UCSD-AML1 (cell line): ENCODE measurements at regions not wholly inside any gene's neighbourhood (a gene's known extent, or its start where the extent isn't known, plus 50 kb on each side); places are given as distances from the start of the nearest gene placed in this dataset.

Experiments used
- DNase-seq: peaks from one replicate; lab custom pipeline; 2025; ENCODE audit not compliant: unreplicated experiment; lab: John Stamatoyannopoulos, UW

DNA sequence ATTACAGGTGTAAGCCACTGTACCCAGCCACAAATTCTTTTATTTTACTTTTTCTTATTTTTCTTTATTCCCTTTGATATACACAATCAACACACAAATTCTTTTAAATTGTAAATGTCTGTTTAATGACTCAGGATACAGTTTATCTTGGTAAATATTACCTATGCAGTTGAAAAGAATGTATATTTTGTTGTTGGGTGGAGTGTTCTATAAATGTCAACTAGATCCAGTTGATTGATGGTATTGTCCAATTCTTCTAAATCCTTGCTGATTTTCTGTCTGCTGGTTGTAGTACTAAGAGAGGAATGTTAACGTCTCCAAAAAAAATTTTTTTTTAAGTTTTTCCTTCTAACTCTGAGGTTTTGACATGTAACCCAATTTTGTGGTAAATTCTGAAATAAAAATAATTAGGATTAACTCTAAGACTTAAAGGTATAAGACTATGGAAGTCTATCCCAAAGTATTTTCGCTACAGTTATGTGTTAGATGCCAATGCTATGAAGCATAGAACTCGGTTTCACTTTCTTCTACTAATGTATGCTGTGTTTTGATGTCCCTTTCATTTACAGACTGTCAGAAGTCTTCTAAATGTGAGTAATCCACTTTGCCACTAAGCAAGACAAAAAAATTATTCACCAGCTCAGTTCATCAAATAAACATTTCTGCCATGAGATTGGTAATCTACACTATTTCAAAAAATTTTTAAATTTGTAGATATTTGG, 720.2 kb upstream of the C9orf72 start:
- no peak for DNase-seq

DNA sequence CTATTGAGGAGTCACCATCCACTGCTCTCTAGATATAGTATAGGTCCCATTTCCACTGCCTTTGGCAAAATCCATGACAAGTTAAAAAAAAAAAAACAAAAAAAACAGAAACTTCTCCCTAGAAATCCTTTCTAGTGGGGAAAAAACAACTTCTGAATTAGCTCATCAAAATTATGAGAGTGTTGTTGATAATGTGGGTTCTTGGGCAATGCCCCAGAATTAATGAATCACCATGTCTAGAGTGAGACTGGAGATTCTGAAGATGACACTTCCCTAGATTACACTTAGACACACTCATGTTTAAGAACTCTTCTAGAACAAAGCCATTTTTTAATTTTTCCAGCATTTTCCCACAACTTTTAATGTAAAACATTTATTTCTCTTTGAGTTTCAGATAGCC, 728.0 kb upstream of the C9orf72 start:
- DNase-seq = no peak

DNA sequence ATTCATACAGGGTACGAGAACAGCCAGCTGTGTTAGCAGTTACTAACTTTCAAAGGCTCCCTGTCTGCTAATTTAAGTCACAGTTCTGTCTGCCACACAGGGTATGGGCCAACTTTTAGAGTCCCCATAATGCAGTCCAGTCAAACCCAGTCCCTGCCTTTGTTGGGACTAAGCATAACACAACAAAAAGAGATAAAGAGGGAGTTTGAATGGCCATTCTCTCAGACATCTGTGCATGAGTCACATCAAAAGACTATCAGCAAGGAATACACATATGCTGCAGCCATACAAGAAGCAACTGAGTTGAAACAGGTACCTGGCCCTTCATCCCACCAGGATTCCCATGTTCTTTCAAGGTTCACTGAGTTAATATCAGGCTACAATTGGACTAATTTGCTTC, 744.5 kb upstream of the C9orf72 start:
- DNase-seq = no peak

DNA sequence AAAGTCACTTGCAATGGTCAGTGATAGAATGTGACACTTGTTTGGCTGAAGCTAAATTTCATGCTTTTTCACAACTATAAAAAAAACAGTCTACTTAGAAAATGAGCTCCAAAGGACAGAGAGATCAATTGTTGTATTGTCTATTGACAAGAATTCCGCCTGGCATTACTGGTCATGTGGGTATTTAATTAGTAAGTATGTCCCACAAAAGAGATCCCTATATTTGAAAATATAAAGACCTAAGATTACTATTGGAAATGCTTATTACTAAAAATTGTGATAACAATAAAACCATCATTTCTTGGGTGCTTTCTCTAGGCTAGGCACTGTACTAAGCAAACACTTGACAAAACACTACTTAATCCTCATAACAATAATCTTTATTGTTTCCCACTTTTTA, 745.2 kb upstream of the C9orf72 start:
- DNase-seq = no peak

DNA sequence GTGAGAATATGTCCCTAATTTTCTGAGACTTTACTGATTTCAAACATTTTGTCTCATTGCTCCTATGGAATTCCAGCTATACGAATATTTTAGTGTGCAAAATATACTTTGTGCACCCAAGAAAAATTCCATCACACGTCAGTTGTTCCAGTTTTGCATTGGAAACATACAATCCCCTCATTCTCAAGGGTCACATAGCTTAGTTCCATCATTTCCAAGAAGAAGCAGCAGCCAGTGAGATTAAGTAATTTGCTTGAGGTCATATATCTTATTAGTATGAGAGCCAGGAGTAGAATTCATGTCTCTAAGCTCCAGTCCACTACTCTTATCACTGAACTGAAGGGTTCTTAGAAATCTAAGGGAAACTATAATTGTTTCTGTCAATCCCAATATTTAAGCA, 746.7 kb upstream of the C9orf72 start:
- no peak for DNase-seq

DNA sequence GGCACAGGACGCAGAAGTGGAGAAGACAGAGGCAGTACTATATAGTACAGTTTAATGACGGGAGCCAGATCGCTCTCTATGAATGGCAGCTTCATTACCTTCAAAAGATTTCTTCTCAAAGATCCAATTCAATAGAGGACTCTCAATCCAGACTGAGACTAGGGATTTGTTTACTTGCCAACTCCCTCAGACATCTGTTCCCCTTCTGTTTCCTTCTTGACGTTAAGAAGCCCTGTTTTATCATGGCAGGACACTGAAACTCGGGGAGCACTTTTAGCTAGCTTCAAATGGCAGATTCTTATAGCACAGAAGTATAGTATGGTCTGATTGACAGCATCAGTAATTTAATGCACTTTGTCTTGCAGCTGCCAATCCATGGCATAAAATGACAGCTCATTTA, 747.3 kb upstream of the C9orf72 start:
- no peak for DNase-seq

DNA sequence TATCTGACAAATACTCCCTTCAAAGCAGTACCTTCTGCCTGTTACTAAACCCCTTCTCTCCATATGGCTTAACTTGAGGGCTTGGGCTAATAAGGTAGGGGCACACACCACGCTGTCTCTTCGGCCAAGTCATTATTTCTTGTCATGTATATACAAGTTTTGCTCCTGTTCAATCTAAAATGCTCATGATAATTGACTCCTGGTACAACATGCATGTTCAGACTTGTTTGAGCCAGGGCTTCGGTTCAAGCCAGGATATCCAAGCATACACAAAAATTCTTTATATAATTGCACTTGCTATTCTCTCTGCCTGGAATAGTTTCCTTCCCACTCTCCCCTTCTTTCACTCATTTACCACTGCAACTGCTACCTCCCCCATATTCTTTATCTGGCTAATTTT, 756.0 kb upstream of the C9orf72 start:
- no peak for DNase-seq

DNA sequence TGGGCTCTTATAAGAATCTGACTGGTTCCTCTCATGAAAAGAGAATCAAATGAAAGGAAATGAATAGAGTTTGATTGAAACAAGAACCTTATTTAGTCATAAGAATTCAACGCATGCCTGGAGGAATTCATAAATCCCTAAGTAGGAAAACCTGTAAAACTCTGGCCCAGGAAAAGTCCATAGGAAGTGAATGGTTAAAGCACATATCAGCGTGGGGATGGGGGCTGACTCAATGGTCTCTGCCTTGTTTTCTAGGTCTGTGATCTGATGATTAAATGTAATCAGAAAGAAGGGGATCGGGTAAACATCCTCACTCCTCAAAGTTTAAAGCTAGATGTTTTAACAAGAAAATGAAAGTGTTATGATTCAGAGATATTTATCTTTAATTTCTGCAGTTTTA, 759.4 kb upstream of the C9orf72 start:
- no peak for DNase-seq

DNA sequence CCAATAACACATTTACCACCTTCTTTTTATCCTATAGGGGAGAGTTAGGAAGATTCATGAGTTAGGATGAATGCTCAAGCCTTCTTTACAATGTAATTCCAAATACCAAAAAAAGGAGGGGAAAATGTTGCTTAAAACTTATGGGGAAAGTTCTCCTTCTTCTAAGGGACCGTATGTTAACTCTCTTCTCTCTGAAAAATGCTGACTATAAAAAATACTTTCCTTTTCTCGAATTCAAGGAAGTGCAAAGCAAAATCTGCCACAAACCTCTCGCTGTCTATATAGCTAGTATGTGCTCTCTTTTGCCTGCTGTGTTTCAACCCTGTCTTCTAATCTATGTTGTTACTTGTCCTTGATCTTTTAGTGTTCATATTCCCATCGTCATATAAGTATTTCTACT, 768.6 kb upstream of the C9orf72 start:
- DNase-seq = no peak

DNA sequence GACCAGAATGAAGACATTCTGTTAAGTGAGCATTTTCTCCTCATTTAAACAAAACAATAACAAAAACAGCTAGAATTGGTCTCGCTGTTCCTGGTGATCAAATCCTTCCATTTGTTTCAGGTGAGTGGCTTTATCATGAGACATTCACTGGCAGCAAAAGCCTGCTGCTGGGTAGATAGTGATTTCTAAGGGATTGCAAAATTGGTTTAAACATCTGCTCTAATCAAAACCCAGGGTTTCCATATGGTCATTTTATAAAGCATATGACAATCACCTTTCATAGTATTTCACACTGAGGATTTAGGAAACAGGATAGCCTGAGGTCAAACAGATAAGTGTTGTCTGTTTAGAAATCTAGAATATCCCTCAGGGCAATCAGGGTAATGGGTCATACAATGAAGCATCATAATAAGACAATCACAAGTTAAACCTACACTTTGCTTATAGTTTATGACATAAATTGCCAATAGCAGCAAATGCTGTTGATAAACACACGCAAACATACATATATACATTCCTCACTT, 769.6 kb upstream of the C9orf72 start:
- no peak for DNase-seq

DNA sequence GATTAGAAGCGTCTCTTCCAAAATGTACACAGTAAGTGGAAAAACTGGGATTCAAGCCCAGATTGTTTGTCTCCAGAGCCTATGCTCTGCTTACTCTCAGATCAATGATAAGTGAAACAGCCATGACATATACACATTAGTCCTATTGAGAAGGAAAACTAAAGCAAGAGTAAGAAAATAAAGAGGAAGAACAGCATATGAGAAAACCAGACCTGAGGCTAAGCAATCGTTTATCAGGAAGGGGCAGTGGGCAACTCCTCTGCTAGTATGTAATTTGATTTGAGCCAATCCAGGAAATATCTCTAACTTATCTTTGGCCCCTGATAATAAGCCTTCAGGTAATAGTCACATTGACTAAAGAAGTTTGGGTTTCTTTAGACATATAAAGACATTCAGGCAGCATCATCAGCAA, 789.9 kb upstream of the C9orf72 start:
- no peak for DNase-seq

DNA sequence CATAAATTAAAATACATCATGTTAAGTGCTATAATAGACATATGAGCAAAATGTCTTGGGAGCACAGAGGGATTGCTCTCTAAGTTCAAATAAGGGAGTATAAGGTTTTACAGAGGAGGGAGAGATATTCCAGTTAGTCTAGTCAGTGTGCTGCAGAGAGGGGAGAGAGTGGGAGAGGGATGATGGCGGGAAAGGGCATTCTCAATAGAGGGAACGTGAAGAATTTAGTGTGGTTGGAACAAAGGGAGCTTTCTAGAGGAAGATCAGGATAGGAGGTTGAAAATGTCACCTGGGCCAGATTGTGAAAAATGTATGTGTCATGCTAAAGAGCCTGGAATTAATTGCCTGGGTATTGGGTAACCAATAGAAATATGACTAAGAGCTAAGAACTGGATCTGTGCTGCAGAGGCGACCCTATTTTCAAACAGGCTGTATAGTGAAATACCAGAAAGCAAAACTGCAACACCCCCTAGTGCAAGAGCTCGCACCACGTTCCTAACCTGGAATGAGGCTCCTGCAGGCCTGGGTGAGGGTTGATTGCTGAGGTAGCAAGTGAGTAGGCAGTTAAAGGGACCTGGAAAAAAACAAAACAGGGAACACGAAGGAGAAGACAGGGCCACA, 791.8 kb upstream of the C9orf72 start:
- DNase-seq = no peak

DNA sequence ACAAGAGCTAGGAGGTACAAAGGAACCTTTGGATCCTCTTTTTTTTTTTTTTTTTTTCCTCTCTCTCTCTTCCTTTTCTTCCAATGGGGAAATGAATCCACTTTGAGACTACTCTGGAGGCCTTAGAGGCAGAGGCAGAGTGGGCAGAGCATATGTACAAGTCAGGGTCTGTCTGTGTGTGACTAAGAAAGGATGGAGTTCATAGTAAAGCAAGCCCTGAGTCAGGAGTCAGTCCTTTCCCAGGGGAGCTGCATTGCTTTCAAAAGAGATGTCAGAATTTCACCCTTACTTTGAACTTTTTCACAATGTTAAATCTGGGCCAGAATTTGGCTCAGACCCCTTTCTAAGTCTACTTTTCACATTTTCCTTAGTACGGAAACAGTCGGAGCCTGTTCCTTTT, 792.4 kb upstream of the C9orf72 start:
- DNase-seq = no peak

DNA sequence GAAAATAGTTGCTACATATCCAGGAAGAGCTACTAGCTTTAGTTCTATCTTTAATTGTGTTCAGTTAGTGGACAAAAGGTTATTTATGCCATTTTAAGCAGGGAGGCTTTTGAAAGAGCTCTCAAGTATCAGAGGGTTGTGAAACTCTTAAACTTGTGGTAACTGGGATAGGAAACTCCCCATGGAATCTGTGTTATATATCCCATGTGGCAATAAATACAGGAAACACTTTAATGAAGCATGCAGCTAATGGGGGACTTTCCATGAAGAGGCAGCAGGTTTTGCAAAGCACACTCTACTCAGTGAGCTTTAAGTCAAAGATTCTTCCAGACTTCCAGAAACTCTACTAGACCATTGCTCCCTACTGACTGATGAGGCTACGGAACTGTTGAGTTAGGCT, 805.0 kb upstream of the C9orf72 start:
- no peak for DNase-seq

DNA sequence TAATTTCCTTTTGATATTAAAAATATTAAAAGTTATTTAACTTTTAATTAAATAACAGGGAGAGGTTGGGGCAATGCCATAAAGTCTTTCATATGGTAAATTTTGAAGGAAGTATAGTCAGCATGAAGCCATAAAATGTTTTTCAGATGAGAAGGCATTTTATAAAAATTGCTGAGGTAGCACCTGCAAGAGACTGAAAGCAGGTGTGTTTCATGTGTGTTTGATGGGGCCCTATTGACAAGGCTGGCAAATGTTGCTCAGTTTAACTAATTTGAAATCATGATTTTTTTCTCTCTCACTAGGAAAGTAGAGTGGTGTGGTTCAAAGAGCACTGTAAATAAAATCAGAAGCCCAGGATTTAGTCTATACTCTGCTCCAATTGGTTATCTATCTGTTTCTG, 805.8 kb upstream of the C9orf72 start:
- no peak for DNase-seq

DNA sequence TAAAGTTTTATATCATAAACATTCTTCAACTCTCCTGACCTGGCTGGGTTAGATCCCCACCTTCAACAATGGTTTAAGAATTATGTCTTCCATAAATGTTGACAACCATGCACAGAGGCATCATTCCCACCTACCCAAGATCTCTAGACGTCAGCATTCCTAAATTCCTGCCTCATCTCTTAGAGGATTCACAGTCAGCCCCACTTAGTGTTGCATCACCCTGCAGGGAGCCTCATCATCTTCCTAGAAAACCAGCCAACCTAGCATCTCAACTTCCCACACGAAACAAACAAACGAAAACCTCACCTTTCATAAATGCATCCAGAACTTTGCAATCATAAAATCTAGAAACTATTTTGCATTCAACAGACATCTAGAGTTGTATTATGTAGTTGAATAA, 816.1 kb upstream of the C9orf72 start:
- no peak for DNase-seq

DNA sequence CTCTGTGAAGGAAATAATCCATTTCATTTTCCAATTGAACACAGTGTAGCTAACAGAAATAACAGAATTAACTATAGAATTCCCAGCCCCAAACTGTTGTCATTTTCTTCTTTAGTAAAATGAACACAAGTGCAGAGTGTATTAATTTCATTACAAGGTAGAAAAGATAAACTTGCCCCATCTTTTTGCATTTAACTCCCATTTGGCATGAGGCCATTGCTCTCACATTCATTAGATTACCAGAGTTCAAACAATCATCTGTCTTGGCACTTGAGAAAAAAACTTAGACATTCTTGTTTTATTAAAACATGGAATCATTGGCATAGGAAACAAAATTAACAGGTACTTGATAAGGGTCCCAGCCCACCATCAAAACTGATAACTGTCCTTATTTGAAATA, 821.5 kb upstream of the C9orf72 start:
- DNase-seq = no peak

DNA sequence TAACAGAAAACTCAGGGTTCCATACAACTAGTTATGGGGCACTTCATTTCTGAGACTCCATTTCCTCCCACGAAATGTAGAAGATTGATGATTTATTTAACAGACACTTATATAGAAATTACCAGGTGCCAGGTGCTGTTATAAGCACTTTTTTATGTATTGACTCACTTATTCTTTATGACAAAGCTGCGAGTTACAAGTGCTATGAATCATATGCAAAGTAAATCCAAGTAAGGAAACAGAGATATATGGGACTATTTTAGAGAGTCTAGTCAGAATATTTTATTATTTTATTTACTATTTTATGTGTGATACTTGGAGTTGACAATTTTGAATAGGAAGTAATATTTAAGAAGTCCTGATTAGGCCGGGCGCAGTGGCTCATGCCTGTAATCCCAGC, 822.8 kb upstream of the C9orf72 start:
- DNase-seq = no peak

DNA sequence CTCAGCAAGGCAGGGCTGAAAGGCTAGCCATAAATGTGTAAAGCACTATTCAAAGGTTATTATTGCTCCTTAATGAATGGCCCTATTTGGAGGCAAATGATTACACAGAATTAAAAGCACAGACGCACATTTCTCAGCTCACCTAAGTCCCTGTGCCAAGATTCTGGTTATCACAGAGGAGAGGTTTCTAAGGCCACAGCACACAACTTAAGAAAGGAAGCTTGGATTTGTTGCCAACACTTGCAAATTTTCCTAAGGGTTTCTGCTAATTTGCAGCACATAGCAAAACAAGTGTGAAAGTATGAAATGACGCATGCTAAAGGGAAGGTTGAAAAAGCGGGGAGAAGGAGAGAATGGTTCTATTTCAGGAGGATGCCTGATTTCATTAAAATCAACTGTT, 834.1 kb upstream of the C9orf72 start:
- DNase-seq = no peak

DNA sequence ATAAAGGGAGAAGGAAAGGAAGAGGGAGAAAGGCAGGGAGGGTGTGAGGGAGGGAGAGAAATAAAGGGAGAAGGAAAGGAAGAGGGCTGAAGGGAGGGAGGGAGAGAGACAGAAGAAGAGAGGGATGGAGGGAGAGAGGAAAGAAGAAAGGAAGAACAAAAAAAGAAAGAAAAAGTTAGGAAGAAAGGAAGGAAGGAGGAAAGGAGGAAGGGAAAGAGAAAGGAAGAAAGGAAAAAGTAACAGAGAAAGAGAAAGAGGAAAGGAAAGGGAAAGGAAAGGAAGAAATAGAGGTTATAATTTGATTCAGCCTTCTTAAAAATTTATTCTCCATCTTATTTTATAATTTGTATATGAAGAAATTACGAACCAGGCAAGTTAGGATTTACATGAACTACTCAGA, 836.6 kb upstream of the C9orf72 start:
- DNase-seq = no peak

DNA sequence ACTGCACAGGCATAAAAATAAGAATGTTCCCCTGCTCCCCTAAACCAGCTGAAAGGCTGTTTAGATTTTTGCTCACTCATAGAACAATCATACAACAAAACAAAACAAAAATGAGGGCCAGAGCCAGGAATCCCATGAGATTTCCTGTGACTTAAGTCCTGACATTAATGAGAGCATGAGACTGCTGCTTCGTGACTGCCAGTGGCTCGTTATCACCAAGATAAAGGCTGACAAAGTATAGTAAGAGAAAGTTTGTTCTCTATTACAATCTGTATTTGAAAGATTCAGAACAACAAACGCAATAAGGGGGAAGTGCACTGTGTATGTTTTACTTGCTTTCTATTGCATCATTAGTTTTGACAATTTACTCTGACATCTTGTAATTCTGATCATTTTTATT, 837.1 kb upstream of the C9orf72 start:
- DNase-seq = no peak

DNA sequence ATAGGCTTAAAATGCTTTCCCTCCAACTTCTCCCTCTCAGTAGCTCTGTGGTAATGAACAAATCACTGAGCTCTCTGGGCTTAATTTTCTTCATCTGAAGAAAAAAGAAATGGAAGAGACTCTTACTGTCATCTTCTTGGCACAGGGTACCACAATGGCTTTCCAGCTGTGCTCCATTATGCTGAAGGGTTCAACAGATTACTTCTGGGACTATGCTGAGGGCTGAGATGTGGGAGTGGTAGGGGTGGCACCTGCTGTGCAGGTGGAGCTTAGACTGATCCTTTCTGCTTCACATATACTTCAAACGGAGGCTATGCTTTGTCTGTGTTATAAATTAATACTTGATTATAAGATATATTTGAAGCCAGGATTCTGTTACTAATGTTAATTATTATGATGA, 840.2 kb upstream of the C9orf72 start:
- no peak for DNase-seq

DNA sequence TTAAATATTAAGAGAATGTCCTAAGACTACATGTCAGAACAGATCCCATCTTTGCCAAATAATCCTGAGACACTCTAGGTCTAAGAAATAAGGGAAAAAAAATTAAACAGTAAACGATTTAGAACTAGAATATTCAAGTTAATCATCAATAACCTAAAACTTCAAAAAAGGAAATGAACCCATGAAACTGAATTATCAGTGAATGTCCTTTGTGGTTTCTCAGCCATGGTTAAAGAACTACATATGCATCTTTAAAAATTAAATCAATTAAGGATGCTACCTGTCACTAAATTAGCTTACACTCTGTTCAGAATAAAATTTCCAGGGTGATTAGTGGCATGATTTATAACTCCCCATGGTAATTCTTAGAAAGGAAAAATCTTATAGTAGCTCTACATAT, 850.0 kb upstream of the C9orf72 start:
- no peak for DNase-seq
